Cardiac fibroblast (primary cell): ENCODE measurements at regions not wholly inside any gene's neighbourhood (a gene's known extent, or its start where the extent isn't known, plus 50 kb on each side); places are given as distances from the start of the nearest gene placed in this dataset.

Experiments used
- DNase-seq, 2 donors: peaks; one replicate each; pipeline versions ENCODE4 v3.0.0 to v3.0.0-alpha.2; 2010; ENCODE audit warnings: low read depth in 2 of 2
- H3K4me3 ChIP-seq, 2 donors: replicated peaks in 1 of 2; 1 replicate in 1 of 2; 2 replicates in 1 of 2; pipeline ENCODE4 v1.5.1; 2011; ENCODE audit warnings: low read depth in 2 of 2, low read length in 2 of 2, mild to moderate bottlenecking in 2 of 2, moderate library complexity in 1 of 2
- TF ChIP-seq, protein P1 (sequence below): IDR thresholded peaks from one replicate; pipeline ENCODE4 v1.5.1; 2011; ENCODE audit warnings: low read depth, mild to moderate bottlenecking, low read length, inconsistent platforms

DNA sequence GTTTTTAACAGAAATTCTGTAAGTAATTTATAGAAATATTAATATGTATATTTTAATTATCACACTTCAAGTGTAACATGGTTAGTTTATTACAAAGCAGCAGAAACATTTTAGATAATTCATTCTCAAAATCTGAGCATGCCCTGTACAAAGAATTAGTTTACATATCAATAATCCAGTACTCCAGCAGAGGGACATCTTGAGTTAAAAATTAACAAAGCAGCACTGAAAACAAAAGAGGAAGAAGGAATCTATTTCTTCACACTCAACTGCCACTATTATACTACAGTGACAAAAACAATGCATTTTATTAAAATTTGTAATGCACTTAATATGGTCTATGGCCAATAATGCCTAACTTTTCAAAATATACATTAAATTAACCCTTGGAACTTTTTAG lies 179.1 kb upstream of the KLHL4 start:
- DNase-seq: peak; percentile 52
- H3K4me3 ChIP-seq: no peak overlapping the region
- TF ChIP-seq, protein P1, sequence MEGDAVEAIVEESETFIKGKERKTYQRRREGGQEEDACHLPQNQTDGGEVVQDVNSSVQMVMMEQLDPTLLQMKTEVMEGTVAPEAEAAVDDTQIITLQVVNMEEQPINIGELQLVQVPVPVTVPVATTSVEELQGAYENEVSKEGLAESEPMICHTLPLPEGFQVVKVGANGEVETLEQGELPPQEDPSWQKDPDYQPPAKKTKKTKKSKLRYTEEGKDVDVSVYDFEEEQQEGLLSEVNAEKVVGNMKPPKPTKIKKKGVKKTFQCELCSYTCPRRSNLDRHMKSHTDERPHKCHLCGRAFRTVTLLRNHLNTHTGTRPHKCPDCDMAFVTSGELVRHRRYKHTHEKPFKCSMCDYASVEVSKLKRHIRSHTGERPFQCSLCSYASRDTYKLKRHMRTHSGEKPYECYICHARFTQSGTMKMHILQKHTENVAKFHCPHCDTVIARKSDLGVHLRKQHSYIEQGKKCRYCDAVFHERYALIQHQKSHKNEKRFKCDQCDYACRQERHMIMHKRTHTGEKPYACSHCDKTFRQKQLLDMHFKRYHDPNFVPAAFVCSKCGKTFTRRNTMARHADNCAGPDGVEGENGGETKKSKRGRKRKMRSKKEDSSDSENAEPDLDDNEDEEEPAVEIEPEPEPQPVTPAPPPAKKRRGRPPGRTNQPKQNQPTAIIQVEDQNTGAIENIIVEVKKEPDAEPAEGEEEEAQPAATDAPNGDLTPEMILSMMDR: no peak

DNA sequence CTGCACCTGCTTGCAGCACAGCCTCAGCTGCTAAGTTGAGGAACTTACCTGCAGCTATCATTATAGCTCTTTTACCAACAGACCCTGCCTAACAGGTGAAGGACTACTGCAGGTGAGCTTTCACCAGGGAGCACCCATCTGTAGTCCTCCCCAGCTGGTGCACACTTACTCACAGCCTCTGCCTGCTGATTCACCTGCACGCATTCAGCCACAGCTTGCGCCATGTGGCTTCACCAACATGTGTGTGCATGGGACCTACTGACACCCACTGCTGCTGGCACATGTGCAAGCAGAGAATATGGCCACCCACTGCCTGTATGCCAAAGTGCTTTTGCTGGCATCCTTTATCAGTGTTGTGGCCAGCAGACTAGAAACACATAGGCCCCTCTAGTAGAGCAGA lies 146.7 kb upstream of the KLHL4 start:
- H3K4me3 ChIP-seq: no peak overlapping the region
- DNase-seq: no peak
- TF ChIP-seq, protein P1: no peak

DNA sequence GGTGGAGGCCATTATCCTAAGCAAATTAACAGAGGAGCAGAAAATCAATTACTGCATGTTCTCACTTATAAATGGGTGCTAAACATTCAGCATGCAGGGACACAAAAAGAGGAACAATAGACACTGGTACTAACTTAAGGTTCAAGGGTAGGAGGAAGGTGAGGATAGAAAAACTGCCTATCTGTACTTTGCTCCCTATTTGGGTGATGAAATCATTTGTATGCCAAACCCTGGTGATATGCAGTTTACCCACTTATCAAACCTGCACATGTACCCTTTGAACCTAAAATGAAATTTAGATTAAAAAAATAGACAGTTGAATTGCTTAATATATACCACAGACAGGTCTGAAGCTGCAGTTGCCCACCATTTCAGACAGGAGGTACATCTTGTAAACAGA lies 143.3 kb upstream of the KLHL4 start:
- TF ChIP-seq, protein P1: no peak
- no peak overlapping the region for H3K4me3 ChIP-seq
- no peak for DNase-seq

DNA sequence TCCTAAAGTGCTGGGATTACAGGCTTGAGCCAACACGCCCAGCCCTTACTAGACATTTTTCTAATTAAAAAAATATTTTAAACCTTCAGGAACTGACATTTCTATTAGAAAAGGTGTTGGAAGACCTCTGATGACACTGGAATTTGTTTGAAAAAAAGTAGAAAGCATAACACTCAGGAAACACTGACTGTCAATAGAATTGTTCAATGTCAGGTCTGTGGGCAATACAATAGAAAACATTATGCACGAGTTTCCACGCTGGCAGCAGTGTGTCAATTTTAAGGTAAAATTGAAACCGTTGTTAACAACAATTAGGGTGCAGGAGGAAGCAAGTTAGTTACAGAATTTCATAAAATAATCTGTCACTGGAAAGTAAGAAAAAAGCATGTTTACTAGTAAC lies 140.7 kb upstream of the KLHL4 start:
- no peak for DNase-seq
- no peak overlapping the region for H3K4me3 ChIP-seq
- TF ChIP-seq, protein P1: no peak

DNA sequence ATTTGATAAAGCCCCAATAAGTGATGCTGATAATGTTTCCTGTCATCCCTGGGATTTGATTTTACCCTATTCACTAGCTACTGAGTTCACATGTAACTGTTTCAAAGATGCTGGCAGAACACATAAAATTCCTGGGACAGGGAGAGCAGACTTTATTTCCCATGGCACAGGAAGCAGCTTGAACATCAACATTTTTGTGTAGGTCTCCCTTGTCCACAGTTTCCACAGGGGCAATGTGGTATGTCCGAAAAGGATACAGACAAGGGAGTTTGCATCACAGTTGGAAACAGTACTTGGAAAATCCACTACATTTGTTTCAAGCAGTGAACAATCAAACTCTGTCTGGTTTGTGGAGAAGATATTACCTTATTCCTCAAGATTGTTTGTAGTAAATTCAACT lies 129.2 kb upstream of the KLHL4 start:
- no peak overlapping the region for H3K4me3 ChIP-seq
- TF ChIP-seq, protein P1: no peak
- DNase-seq: no peak

DNA sequence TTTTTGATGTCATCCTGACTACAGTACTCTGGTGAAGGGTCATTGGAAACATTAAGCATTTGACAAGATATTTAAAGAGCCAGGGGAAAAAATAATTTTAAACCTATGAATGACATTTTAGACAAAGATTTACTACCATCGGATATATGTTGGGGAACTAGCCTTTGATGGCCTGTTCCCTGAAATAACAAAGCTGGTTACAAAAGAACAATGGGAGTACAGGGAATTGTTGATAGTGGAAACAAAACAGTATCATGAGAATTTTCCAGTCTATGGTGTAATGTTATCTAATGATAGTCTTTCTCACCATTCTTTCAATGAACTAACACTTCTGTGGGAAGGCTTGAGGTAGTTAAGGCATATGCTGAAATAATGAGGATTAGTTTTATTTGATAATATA lies 125.9 kb upstream of the KLHL4 start:
- no peak for DNase-seq
- TF ChIP-seq, protein P1: no peak
- H3K4me3 ChIP-seq: no peak overlapping the region

DNA sequence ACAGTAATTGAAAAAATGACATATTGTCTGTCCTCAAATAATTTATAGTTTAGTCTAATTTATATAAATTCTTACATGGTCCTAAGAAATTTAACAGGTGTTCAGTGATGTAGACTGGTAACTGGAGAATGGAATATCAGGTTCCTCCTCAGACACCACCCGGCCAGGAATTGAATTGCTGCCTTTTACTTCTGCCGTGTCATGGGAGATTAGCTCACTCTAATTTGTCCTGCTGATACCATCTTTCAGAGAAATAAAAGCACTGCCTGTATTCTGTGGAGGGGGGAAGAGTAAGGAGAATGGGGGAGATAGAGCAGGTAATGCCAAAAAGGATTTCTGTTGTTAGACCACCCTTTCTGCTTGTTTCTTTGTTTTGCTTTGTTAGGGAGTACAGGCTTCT lies 125.2 kb upstream of the KLHL4 start:
- no peak overlapping the region for H3K4me3 ChIP-seq
- TF ChIP-seq, protein P1: no peak
- no peak for DNase-seq
